WTC11 (cell line): ENCODE measurements at regions not wholly inside any gene's neighbourhood (a gene's known extent, or its start where the extent isn't known, plus 50 kb on each side); places are given as distances from the start of the nearest gene placed in this dataset.

Experiments used
- ATF1 ChIP-seq: sonication (generic); formaldehyde crosslinking; IDR thresholded peaks from 2 replicates; pipeline ENCODE4 v1.8.1; 2023; ENCODE audit warnings: mild to moderate bottlenecking, moderate library complexity, missing genetic modification reagents
- CREB1 ChIP-seq: sonication (generic); formaldehyde crosslinking; IDR thresholded peaks from 2 replicates; pipeline ENCODE4 v1.8.0; 2023; ENCODE audit warnings: mild to moderate bottlenecking, missing genetic modification reagents
- CTCF ChIP-seq: fragments of 200-600 bp; IDR thresholded peaks from 2 replicates; pipeline ENCODE4 v1.8.0; 2022; ENCODE audit warnings: antibody characterized with exemption
- MAX ChIP-seq: sonication (generic); formaldehyde crosslinking; IDR thresholded peaks from 2 replicates; pipeline ENCODE4 v1.8.0; 2022; ENCODE audit warnings: mild to moderate bottlenecking, missing genetic modification reagents
- SP1 ChIP-seq: sonication (generic); formaldehyde crosslinking; conservative IDR thresholded peaks from 2 replicates; pipeline ENCODE4 v1.8.1; 2022; ENCODE audit warnings: missing genetic modification reagents

- TF ChIP-seq CTCF (no peak), MAX (no peak), ATF1 (CRISPR knock-in tag) (no peak), SP1 (no peak), CREB1 (no peak)
These were observed 420.4 kb upstream of the ZMIZ1 start for GRCh38 chr10:78648256-78648860.
